HG02885 (cell line): ENCODE measurements at regions not wholly inside any gene's neighbourhood (a gene's known extent, or its start where the extent isn't known, plus 50 kb on each side); places are given as distances from the start of the nearest gene placed in this dataset.

Experiments
- ATAC-seq: cut with Tn5 transposase; IDR thresholded peaks from one replicate; pipeline ENCODE4 v1.9.1; 2021; ENCODE audit warnings: mild to moderate bottlenecking; ENCODE audit not compliant: unreplicated experiment, poor library complexity

GRCh38 chr6:105452924-105453756 lies 50.3 kb upstream of the PREP start:
- ATAC-seq, result peak; percentile 86
